Limb (tissue), 2 donors: ENCODE measurements at regions not wholly inside any gene's neighbourhood (a gene's known extent, or its start where the extent isn't known, plus 50 kb on each side); places are given as distances from the start of the nearest gene placed in this dataset.
"Not testable (repeated sequence)": the region's sequence is repeated elsewhere in the genome, so short reads cannot be mapped to it uniquely, and the experiment has no call there.

Experiments
- DNase-seq, 2 donors: peaks; one replicate each; pipeline ENCODE4 v3.0.0-alpha.2; 2016; ENCODE audit errors: extremely low spot score in 2 of 2

DNA sequence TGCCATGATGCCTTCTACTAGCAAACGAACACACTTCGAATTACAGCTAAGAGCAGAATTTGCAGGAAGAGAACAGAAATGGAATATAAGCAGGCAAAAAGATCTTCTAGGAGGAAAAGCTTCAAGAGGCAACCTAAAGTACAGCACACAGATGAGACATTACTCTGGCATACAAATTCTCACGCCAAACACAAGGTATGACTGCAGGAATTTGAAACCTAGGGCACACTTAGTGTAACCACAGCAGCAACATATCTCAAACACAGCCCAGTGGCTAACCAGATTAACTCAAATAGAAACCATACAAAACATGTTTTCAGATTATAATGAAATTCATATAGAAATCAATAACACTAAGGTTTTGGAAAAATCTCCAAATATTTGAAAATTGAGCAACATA is 481.0 kb upstream of the RGMB start:
- no peak for DNase-seq

DNA sequence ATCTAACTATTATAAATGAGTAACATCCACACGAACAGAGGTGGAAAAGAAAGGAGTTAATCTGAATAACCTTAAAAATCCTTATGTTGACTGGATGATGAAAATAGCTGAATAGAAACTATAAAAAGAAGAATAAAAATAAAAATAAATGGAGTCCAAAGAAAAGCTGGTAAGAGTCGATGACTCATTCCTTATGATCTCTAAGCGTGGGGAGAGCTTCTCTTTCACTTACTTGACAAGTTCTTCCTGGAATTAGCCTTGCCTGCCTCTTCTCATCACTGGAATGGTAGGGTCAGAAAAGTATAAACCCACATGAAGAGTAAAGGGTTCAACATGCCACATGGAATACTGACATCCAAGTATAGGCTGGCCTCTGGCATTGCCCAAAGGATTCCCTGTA is 477.0 kb upstream of the RGMB start:
- DNase-seq: no peak

DNA sequence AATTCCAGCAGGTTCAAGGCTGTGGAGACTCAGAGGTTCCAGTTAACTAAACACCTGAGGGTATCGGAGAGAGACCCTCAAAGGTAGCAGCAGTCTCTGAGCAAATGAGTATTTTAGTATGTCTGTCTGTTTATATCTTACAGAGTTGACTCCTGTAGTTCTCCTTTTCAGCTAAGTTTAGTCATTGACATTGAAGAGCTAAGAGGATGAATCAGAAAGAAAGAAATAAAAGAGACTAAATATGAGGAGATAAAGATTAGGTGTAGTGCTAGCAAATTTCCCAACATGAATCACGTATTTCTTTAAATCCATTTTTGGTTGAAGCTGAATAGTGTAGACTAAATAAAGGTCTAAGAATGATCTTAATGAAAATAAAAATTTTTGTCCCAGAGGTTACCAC is 474.0 kb upstream of the RGMB start:
- no peak for DNase-seq

- peak in 1 of 2 donors; percentile 21 for DNase-seq
These were observed 471.9 kb upstream of the RGMB start for GRCh38 chr5:98301547-98301946.

DNA sequence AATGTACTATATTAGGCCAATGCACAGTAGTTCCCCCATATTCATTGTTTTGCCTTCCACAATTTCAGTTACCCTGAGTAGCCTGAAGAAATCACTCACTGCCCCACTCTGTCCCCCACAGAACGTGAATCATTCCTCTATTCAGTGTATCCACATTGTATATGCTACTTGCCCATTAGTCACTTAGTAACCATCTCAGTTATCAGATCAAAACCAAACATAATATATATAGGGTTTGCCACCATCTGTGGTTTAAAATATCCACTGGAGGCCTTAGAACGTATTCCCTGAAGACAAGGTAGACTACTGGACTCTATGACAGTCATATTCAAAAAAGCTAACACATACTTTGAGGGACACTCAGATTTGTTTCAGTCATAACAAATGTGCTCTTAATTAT is 465.7 kb upstream of the RGMB start:
- no peak for DNase-seq

GRCh38 chr5:98308231-98308630 is 465.2 kb upstream of the RGMB start:
- DNase-seq: no peak

GRCh38 chr5:98308960-98309359 is 464.5 kb upstream of the RGMB start:
- no peak for DNase-seq

GRCh38 chr5:98309785-98310598 is 463.5 kb upstream of the RGMB start:
- no peak for DNase-seq

DNA sequence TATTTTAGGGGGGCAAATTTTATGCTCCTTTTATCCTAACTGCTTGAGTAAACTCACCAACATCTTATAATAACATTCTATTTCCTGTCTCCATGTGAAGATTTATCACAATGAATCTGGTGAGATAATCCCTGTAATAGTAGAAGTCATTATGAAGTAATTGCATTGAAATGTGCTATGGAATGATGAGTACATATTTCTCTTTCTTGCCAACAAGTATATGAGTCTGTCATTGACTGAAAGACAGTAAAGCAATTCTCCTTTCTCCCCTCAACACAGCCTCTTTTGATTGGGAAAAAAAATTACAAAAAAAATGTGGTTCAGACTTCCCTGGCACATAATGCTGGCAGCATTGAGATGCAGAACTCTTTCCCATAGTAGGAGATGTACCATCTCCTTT is 459.2 kb upstream of the RGMB start:
- DNase-seq: peak in 1 of 2 donors; percentile 60

- DNase-seq: peak in 1 of 2 donors; percentile 69
These were observed 455.1 kb upstream of the RGMB start for GRCh38 chr5:98318386-98318785.

DNA sequence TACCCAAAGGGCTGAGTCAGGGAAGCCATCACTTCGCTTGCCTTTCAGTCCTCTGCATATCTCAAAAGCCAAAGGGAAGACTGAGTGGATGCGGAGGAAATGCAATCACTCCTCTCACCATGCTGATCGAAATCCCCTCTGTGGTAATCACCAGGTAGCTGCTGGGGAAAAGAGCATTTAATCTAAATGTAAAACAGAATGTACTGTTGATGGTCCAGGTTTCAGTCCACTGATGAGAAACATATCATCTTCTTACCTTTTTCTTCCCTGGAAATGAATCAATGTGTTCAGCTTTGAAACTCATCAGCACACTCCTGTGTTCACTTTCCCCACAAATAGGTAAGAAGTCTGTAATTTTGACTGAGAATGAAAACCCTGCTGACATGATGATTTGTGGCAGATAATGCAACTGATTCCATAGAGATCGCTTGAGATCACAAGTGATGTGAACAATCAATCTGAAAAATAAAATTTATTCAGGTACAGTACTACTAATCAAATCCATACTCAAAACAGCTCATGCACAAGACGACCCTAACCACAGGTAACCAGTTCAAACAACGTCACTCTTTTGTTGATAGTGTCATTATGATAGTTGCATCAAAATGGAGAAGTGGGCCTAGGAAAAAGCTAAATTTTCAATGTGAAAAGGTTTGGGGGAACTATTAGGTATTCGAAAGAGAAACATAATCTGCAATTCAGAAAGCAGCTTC is 454.0 kb upstream of the RGMB start:
- no peak for DNase-seq

DNA sequence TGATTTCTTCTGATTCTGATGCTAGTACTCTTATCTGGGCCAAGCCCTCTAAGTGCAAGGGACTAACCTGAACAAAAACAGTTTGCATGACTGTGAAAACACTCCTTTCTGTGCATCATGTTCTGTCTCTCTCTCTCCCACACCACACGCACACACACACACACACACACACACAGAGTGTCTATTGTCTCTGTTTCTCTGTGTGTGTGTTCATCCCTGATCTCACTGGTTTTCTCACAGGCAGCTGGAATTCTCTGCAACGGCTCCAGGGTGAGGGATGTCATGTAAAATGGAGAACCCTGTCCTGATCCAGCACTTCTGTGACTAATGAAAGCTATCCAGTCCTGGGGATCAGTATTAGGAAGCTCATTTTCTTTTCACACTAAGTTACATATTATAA is 453.1 kb upstream of the RGMB start:
- no peak for DNase-seq

GRCh38 chr5:98321361-98321760 is 452.1 kb upstream of the RGMB start:
- DNase-seq: no peak

DNA sequence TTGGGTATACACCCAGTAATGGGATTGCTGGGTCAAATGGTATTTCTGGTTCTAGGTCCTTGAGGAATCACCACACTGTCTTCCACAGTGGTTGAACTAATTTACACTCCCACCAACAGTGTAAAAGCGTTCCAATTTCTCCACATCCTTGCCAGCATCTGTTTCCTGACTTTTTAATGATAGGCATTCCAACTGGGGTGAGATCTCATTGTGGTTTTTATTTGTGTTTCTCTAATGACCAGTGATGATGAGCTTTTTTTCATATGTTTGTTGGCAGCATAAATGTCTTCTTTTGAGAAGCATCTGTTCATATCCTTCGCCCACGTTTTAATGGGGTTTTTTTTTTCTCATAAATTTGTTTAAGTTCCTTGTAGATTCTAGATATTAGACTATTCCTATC is 448.3 kb upstream of the RGMB start:
- not testable (repeated sequence) for DNase-seq

DNA sequence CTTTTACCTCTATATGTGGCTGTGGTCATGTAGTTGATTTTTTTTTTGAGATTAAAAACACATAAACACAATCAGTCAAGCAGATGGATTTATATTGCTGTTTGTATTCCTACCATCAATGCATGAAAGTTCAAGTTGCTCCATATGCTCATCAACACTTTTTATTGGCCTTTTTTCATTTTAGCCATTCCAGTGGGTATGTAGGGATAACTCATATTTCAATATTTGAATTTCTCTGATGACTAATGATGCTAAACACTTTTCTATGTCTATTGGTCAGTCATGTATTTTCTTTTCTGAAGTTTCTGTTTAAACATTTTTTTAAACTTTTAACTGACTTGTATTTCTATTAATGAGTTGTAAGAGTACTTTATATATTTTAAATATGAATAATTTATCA is 445.4 kb upstream of the RGMB start:
- DNase-seq: no peak

DNA sequence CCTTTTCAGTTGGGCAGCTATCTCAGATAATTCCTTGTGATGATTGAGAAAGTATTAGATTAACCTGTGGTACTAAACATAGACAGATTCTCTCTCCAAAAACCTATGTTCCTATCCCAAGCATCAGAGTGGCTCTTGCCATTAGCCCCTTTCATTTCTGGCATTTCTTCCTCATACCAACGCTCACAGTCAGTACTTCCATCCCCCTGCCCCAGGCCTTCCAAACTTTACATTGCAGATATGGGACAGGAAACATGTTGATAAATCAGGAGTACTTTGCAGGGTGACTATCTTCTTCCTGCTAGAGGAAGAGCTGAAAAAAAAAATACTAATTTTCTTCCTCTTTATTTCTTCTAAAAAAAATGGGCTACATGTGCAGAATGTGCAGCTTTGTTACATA is 442.6 kb upstream of the RGMB start:
- no peak for DNase-seq

DNA sequence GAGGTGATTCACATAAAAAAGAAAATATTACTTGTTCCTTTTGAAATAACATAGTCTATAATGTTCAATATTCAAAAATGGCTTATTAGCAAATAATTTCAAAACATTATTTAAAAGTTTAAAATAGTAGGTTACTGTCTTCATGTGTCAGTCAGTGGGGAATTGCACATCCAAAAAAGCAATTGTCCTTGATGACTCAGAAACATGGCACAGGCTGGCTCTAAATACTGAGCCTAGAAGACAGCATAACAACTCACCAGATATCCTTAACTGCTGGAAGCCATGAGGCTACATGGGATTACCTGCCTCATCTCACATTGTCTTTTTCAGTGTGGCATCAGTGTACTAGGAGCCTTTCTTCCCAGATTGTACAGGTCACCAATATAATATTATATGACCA is 439.5 kb upstream of the RGMB start:
- DNase-seq: no peak

DNA sequence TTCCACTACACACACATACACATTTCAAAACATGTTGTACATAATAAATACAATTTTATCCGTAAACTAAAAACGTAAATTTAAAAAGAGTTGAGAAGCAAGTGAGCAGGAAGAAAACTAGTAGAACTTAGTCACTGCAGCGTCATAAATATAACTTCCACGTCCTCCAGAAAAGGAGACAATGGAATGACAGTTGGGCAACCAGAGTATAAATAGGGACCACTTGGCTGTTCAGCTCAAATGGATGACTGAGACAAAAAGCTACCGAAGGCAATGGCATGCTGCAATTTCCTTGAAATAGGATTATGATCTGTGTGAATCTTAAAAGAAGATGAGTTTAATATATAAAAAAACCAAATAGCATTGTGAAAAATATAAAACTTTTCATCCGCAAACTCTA is 438.5 kb upstream of the RGMB start:
- no peak for DNase-seq

- no peak for DNase-seq
These were observed 434.2 kb upstream of the RGMB start for GRCh38 chr5:98339141-98339848.

- no peak for DNase-seq
These were observed 432.1 kb upstream of the RGMB start for GRCh38 chr5:98341038-98342032.

DNA sequence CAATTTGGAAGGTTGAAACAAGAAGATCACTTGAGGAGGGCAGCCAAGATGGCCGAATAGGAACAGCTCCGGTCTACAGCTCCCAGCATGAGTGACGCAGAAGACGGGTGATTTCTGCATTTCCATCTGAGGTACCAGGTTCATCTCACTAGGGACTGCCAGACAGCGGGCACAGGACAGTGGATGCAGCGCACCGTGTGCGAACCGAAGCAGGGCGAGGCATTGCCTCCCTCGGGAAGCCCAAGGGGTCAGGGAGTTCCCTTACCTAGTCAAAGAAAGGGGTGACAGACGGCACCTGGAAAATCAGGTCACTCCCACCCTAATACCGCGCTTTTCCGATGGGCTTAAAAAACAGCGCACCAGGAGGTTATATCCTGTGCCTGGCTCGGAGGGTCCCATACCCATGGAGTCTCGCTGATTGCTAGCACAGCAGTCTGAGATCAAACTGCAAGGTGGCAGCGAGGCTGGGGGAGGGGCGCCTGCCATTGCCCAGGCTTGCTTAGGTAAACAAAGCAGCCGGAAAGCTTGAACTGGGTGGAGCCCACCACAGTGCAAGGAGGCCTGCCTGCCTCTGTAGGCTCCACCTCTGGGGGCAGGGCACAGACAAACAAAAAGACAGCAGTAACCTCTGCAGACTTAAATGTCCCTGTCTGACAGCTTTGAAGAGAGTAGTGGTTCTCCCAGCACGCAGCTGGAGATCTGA is 430.4 kb upstream of the RGMB start:
- not testable (repeated sequence) for DNase-seq
